GM08714 (cell line): ENCODE measurements at regions not wholly inside any gene's neighbourhood (a gene's known extent, or its start where the extent isn't known, plus 50 kb on each side); places are given as distances from the start of the nearest gene placed in this dataset.
"Not testable (repeated sequence)": the region's sequence is repeated elsewhere in the genome, so short reads cannot be mapped to it uniquely, and the experiment has no call there.

Experiments used
- H3K4me3 ChIP-seq: fragments of 200-500 bp; sonication (Bioruptor generic); 2 replicates; pipeline ENCODE4 v1.5.1; 2014; ENCODE audit warnings: mild to moderate bottlenecking, low read length, inconsistent platforms
- ZNF274 ChIP-seq: IDR thresholded peaks from 2 replicates; pipeline ENCODE4 v1.6.1; 2012; ENCODE audit warnings: mild to moderate bottlenecking, low read depth, low read length

DNA sequence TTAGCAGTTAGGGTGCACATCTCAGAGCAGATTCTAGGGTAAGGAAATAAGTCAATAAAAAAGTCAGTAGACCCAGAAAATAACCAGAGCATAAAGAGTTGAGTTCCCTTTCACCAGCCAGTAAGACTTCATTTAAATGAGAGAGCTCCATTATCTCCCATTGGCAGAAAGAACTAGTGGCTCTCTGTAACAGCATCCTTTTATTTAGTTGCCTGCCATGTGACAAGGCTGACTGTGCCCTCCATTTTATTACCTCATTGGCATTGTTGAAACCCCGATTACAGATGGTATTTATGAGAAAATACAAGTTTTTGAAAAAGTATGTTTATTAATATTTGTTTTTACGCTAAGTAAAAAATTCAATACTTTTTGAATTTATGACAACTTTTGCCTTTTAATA, 859.5 kb upstream of the NDST4 start:
- TF ChIP-seq ZNF274 = no peak
- H3K4me3 ChIP-seq = no peak overlapping the region

DNA sequence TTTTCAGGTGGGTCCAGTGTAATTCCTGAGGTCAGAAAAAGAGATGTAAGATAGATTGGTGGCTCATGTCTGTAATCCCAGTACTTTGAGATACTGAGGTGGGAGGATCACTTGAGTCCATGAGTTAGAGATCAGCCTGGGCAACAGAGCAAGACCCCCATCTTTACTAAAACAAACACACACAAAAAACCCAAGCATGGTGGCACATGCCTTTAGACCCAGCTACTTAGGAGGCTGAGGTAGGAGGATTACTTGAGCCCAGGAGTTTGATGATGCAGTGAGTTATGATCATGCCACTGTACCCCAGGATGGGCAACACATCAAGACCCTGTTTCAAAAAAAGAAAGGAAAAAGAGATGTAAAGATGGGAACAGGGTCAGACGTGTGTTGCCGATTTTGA, 857.4 kb upstream of the NDST4 start:
- no peak for TF ChIP-seq ZNF274
- no peak overlapping the region for H3K4me3 ChIP-seq

DNA sequence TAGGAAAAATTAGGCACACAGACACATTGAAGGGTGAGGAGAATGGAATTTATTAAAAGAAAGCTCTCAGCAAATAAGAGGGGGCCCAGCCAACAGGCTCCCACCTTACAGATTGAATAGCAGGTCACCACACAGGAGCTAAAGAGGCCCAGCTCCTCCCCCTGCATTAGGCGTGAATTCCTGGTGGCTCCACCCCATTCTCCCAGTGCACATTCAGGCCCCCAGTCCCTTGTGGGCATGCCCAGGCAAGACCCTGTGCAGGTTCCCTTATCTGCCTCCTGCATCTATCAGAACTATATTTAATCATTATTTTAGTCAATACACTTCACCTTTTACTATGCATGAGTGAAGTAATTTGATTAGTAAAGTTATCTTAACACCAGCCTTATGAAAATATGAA, 856.3 kb upstream of the NDST4 start:
- no peak overlapping the region for H3K4me3 ChIP-seq
- TF ChIP-seq ZNF274 = no peak

DNA sequence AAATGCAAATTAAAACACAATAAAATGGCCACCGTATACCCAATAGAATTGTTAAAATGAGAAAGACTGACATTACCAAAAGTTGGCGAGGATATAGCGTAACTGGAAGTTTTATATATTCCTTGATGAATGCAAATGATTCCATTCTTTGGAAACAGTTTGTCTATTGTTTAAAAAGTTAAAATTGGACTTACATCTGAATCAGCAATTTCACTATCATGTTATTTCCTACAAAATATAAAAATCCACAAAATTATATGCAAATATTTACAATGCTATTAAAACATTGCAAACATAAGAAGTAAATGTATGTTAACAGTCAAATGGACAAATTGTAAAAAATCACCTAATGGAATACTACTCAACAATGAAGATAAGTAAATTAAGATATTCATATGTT, 852.2 kb upstream of the NDST4 start:
- no peak overlapping the region for H3K4me3 ChIP-seq
- TF ChIP-seq ZNF274 = no peak

DNA sequence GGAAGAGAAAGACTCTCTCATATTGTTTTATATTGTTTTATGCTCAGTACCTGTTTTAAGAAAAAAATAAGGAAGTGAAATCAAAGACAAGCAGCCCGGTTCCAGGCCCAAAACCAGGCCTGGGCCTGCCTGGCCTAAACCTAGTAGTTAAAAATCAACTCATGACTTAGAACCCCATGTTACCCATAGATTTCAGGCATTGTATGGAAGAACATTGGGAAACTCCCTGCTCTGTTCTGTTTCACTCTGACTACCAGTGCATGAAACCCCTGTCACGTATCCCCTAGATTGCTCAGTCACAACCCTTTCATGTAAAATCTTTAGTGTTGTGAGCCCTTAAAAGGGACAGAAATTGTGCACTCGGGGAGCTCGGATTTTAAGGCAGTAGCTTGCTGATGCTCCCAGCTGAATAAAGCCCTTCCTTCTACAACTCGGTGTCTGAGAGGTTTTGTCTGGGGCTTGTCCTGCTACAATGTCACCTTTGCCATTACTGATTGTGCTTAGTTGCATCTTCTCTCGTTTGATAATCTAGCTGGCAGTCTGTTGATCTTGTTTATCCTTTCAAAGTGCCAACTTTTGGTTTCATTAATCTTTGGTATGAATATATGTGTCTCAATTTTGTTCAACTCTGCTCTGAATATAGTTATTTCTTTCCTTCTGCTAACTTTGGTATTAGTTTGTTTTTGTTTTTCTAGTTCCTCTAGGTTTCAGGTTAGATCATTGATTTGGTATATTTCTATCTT, 842.8 kb upstream of the NDST4 start:
- H3K4me3 ChIP-seq = not testable (repeated sequence)

DNA sequence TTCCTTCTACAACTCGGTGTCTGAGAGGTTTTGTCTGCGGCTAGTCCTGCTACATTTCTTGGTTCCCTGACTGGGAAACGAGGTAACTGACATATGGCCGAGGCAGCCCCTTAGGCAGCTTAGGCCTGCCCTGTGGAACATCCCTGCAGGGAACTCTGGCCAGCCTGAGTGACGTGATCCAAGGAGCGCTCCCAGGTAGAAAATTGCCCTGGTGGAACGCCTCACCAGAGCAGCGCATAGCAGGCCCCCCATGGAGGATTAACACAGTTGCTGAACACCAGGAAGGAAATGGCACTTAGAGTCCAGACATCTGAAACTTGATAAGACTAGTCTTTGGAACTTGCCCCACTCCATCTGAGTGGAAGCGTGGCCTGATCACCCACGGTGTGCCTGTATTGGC, 837.4 kb upstream of the NDST4 start:
- H3K4me3 ChIP-seq = no peak overlapping the region
- no peak for TF ChIP-seq ZNF274

DNA sequence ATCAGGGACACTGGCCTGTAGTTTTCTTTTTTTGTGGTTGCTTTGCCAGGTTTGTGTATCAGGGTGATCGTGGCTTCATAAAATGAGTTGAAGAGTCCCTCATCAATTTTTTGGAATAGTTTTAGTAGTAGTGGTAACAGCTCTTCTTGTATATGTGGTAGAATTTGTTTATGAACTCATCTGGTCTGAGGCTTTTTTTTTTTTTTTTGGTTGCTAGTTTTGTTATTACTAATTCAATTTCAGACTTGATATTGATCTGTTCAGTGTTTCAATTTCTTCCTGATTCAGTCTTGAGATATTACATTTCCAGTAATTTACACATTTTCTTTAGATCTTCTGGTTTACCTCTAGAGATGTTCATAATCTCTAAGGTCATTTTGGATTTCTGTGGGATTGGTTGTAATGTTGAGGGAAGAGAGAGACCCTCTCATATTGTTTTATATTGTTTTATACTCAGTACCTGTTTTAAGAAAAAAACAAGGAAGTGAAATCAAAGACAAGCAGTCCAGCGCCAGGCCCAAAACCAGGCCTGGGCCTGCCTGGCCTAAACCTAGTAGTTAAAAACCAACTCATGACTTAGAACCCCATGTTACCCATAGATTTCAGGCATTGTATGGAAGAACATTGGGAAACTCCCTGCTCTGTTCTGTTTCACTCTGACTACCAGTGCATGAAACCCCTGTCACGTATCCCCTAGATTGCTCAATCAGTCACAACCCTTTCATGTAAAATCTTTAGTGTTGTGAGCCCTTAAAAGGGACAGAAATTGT, 836.7 kb upstream of the NDST4 start:
- H3K4me3 ChIP-seq = not testable (repeated sequence)

DNA sequence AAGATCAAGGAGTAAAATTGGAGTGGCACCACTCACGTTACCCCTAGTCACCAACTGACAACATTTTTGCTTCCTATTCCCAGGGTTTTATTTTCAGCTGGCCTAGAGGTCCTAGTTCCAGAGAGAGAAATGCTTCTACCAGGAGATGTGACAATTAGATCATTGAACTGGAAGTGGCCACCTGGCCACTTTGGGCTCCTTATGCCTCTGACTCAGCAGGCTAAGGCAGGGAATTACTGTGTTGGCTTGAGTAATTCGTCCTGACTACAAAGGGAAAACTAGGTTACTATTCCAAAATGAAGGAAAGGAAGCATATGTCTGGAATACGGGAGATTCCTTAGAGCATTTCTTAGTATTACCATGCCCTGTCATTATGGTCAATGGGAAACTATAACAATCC, 831.6 kb upstream of the NDST4 start:
- H3K4me3 ChIP-seq = no peak overlapping the region
- no peak for TF ChIP-seq ZNF274

DNA sequence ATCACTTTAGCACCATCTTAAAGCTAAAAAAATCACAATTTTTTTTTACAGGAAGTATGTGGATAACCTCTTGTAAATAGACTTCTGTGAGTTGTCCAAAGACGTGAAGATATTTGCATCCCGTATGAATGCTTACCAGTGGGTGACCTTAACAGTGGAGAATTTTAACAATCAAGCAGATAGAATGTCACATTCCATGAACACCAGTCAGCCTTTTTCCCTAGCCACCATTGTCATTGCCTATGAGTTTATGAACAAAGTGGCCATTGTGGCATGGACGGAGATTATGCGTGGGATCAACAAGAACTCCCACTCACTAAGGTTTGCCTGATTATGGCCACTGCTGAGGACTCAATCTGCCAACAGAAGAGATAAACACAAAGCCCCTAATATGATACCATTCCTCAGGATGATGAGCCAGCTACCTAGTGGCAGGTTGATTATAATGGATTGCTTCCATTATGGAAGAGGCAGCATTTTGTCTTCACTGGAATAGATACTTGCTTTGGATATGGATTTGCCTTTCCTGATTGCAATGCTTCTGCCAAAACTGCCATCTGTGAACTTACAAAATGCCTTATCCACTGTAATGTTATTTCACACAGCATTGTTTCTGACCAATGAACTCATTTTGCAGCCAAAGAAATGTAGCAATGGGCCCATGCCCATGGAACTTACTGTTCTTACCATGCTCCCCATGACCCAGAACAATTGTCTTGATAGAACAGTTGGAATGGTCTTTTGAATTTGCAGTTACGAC, 830.9 kb upstream of the NDST4 start:
- no peak overlapping the region for H3K4me3 ChIP-seq

DNA sequence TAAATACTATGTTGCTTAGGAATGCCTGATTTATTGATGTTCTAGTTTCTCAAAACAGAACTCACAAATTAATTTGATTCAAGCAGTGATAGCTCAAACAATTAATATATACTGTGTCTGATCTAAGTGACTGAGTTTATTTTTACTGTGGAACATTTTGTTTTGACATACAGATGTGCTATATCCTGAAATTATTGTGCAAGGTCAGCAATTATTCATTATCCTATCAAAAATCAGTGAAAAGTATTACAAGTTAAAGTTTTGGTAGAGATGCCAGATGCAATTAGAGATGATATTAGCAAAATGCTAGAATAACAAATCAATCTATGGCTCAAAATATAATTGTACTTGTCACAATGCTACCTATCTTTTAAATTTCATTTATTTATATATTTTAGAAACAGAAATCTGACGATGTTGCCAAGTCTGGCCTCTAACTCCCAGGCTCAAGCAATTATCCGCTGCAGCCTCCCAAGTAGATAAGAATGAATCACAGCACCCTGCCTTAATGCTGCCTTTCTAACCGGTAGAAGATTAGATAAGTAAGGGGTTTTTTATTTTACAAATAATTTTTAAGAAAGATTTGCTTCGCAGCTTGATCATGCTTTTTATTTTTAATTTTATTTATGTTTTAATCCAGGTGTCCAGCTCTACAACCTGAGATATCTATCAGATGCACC, 825.5 kb upstream of the NDST4 start:
- no peak for TF ChIP-seq ZNF274
- H3K4me3 ChIP-seq = no peak overlapping the region

More for the DNA sequence above, 830.9 kb upstream of the NDST4 start:
- no peak for TF ChIP-seq ZNF274

DNA sequence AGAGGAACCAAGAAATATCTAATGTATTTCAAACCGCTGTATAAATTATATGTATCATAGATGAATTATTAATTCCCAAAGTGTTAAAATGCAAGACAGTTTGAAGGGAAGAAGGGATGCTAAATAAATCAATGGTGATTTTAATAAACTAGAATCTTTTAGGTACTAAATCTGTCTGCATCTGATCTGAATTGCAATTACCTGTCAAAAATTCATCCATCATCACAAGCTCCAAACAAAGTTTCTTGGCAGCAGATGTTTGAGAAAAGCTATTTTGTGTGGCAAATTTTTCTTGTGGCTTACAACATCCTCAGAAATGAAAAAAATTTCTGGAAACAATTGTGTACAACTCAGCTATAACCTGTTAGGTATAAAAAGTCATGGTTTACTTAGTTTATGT, 816.0 kb upstream of the NDST4 start:
- H3K4me3 ChIP-seq = no peak overlapping the region
- no peak for TF ChIP-seq ZNF274

DNA sequence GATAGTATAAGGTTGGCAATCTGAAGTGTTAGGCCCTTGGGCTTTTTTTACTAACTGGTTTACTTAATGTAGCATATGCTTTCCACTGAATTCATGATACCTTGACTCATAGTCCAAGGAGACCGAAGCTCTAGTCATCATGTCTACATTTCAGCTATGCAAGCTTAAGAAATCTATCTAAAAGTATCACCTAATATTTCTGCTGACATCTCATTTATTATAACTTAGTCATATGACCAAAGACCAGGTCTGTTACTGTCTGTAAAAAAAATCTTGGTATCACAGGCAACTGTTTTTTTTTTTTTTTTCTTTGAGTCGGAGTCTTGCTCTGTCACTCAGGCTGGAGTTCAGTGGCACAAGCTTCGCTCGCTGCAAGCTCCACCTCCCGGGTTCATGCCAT, 814.0 kb upstream of the NDST4 start:
- no peak for TF ChIP-seq ZNF274
- H3K4me3 ChIP-seq = no peak overlapping the region

DNA sequence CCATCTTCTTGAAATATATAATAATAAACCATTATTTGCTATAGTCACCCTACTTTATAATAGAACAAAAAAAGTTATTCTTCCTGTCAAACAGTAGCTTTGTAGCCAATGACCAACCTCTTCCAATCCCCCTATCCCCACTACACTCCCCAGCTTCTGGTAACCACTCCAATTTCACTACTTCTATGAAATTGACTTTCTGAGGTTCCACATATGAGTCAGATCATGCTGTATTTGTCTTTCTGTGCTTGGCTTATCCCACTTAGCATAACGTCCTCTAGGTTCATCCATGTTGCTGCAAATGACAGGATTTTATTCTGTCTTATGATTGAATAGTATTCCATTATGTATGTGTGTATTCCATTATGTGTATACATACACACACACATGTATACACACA, 809.7 kb upstream of the NDST4 start:
- no peak overlapping the region for H3K4me3 ChIP-seq
- TF ChIP-seq ZNF274 = no peak

DNA sequence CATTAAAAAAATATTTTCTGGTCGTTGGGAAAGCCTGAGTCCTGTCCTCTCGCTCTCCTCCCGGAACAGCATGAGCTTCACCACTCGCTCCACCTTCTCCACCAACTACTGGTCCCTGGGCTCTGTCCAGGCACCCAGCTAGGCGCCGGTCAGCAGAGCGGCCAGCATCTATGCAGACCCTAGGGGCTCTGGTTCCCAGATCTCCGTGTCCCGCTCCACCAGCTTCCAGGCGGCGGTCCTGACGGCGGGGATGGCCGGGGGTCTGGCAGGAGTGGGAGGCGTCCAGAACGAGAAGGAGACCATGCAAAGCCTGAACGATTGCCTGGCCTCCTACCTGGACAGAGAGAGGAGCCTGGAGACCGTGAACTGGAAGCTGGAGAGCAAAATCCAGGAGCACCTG, 807.2 kb upstream of the NDST4 start:
- H3K4me3 ChIP-seq = no peak overlapping the region
- no peak for TF ChIP-seq ZNF274

DNA sequence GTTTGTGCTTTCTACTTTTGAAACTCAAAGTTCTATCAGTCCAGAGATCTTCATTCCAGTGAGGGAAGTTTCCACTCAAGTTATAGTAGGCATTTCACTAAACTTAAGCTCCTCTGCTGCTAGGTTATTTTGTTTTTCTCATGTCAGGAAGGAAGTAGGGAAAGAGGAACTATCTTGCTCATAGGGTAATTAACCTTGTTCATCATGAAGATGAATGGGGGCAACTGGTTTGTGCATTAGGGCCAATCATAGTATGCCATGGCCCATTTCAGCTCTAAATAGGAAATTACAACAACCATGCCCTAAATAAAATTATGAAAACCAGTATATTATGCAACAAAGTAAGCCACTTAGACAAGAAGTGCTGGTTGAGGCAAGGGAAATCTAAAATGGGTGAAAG, 804.7 kb upstream of the NDST4 start:
- TF ChIP-seq ZNF274 = no peak
- no peak overlapping the region for H3K4me3 ChIP-seq
